Mammary epithelial cell (primary cell): ENCODE measurements at regions not wholly inside any gene's neighbourhood (a gene's known extent, or its start where the extent isn't known, plus 50 kb on each side); places are given as distances from the start of the nearest gene placed in this dataset.
"Not testable (repeated sequence)": the region's sequence is repeated elsewhere in the genome, so short reads cannot be mapped to it uniquely, and the experiment has no call there.

Experiments
- EZH2 ChIP-seq: IDR thresholded peaks from 2 replicates; pipeline ENCODE4 v1.6.1; 2012; ENCODE audit warnings: low read length, inconsistent platforms, borderline replicate concordance
- TF ChIP-seq, protein P1 (sequence below), 2 donors: IDR thresholded peaks in 1 of 2; conservative IDR thresholded peaks in 1 of 2; 2 replicates each; pipeline ENCODE4 v1.5.1; 2011 to 2012; ENCODE audit warnings: inconsistent platforms in 2 of 2, low read length in 2 of 2, mild to moderate bottlenecking in 2 of 2, control low read depth in 1 of 2, low read depth in 1 of 2; ENCODE audit not compliant: insufficient read depth in 1 of 2; ENCODE audit errors: extremely low read depth in 1 of 2

DNA sequence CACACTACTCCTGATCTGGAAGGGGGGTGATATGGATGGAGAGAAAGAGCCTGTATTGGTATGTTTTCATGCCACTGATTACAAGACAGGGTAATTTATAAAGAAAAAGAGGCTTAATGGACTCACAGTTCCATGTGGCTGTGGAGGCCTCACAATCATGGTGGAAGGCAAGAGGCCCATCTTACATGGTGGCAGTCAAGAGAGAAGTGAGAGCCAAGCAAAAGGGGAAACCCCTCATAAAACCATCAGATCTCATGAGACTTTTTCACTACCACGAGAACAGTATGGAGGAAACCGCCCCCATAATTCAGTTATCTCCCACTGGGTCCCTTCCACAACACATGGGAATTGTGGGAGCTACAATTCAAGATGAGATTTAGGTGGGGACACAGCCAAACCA, 60.5 kb upstream of the TCL1B start:
- TF ChIP-seq, protein P1, sequence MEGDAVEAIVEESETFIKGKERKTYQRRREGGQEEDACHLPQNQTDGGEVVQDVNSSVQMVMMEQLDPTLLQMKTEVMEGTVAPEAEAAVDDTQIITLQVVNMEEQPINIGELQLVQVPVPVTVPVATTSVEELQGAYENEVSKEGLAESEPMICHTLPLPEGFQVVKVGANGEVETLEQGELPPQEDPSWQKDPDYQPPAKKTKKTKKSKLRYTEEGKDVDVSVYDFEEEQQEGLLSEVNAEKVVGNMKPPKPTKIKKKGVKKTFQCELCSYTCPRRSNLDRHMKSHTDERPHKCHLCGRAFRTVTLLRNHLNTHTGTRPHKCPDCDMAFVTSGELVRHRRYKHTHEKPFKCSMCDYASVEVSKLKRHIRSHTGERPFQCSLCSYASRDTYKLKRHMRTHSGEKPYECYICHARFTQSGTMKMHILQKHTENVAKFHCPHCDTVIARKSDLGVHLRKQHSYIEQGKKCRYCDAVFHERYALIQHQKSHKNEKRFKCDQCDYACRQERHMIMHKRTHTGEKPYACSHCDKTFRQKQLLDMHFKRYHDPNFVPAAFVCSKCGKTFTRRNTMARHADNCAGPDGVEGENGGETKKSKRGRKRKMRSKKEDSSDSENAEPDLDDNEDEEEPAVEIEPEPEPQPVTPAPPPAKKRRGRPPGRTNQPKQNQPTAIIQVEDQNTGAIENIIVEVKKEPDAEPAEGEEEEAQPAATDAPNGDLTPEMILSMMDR (conservative IDR thresholded peaks at IDR 0.05 in 1 of 2, IDR thresholded peaks at IDR 0.05 in 1 of 2; ENCODE audit: extremely low read depth in 1 of 2, insufficient read depth in 1 of 2, low read depth in 1 of 2, low read length in 2 of 2) = not testable (repeated sequence)
- TF ChIP-seq EZH2 = not testable (repeated sequence)
